ENCODE measurements at regions not wholly inside any gene's neighbourhood (a gene's known extent, or its start where the extent isn't known, plus 50 kb on each side); places are given as distances from the start of the nearest gene placed in this dataset.
A peak's percentile ranks its signal among the peaks of the same experiment; 100 is the strongest.

- ChIA-PET POLR2A (no interaction called here), CTCF (interaction anchor here (1.6 kb wide), 1 partner anchor 154 kb away, joined by 5 read pairs; no protein-coding TSS in a partner anchor)
- Mint-ChIP-seq H3K27me3 (no peaks in the 10 kb centered on the region), H3K4me1 (peaks cover 0 to 7% (median 0%) of the 10 kb centered on the region in 7 donors), H3K27ac (no peak overlapping the region), H3K36me3 (no peaks in the 10 kb centered on the region), H3K9me3 (no peaks in the 10 kb centered on the region), H3K4me3 (no peak overlapping the region)
- Histone ChIP-seq H3K27ac (ENCODE audit: low read depth, low read length) (no peak overlapping the region), H3K9me3 (ENCODE audit: control insufficient read depth in 2 of 3, low read length in 3 of 3) (no peaks in the 10 kb centered on the region), H3K27me3 (ENCODE audit: control insufficient read depth in 2 of 2, insufficient read depth in 2 of 2, low read length in 2 of 2) (no peaks in the 10 kb centered on the region), H3K4me3 (ENCODE audit: low read length) (no peak overlapping the region), H3K36me3 (ENCODE audit: control insufficient read depth in 2 of 3, insufficient read depth in 3 of 3, low read length in 3 of 3) (no peaks in the 10 kb centered on the region), H3K4me1 (ENCODE audit: control insufficient read depth in 2 of 2, insufficient read depth in 2 of 2, low read length in 2 of 2) (no peaks in the 10 kb centered on the region)
- ATAC-seq = no peak
- no peak for DNase-seq
- intact Hi-C loops (cut with micrococcal nuclease) = no loop called here
These were observed 76.6 kb upstream of the OSBPL8 start for GRCh38 chr12:76636121-76636692.

- Histone ChIP-seq H3K4me1 (ENCODE audit: control insufficient read depth in 2 of 2, insufficient read depth in 2 of 2, low read length in 2 of 2) (no peaks in the 10 kb centered on the region), H3K4me3 (ENCODE audit: low read length) (no peak overlapping the region), H3K9me3 (ENCODE audit: control insufficient read depth in 2 of 3, low read length in 3 of 3) (no peaks in the 10 kb centered on the region), H3K27me3 (ENCODE audit: control insufficient read depth in 2 of 2, insufficient read depth in 2 of 2, low read length in 2 of 2) (no peaks in the 10 kb centered on the region), H3K36me3 (ENCODE audit: control insufficient read depth in 2 of 3, insufficient read depth in 3 of 3, low read length in 3 of 3) (no peaks in the 10 kb centered on the region), H3K27ac (ENCODE audit: low read depth, low read length) (no peak overlapping the region)
- Mint-ChIP-seq H3K36me3 (no peaks in the 10 kb centered on the region), H3K4me1 (peaks cover 0 to 7% (median 0%) of the 10 kb centered on the region in 7 donors), H3K27me3 (no peaks in the 10 kb centered on the region), H3K9me3 (no peaks in the 10 kb centered on the region), H3K27ac (no peak overlapping the region), H3K4me3 (no peak overlapping the region)
- ChIA-PET POLR2A (no interaction called here), CTCF (no interaction called here)
- DNase-seq = no peak
- intact Hi-C loops (cut with micrococcal nuclease) = no loop called here
- ATAC-seq = no peak
These were observed 78.2 kb upstream of the OSBPL8 start for GRCh38 chr12:76637807-76638206.

GRCh38 chr12:76639646-76640045, 80.1 kb upstream of the OSBPL8 start:
- Mint-ChIP-seq H3K36me3 (no peaks in the 10 kb centered on the region), H3K9me3 (no peaks in the 10 kb centered on the region), H3K27me3 (no peaks in the 10 kb centered on the region), H3K4me1 (peaks cover 0 to 7% (median 0%) of the 10 kb centered on the region in 7 donors), H3K4me3 (no peak overlapping the region), H3K27ac (no peak overlapping the region)
- ATAC-seq (no peak), DNase-seq (no peak)
- intact Hi-C loops (cut with micrococcal nuclease) = no loop called here
- Histone ChIP-seq H3K4me1 (ENCODE audit: control insufficient read depth in 2 of 2, insufficient read depth in 2 of 2, low read length in 2 of 2) (no peaks in the 10 kb centered on the region), H3K27ac (ENCODE audit: low read depth, low read length) (no peak overlapping the region), H3K4me3 (ENCODE audit: low read length) (no peak overlapping the region), H3K27me3 (ENCODE audit: control insufficient read depth in 2 of 2, insufficient read depth in 2 of 2, low read length in 2 of 2) (no peaks in the 10 kb centered on the region), H3K9me3 (ENCODE audit: control insufficient read depth in 2 of 3, low read length in 3 of 3) (no peaks in the 10 kb centered on the region), H3K36me3 (ENCODE audit: control insufficient read depth in 2 of 3, insufficient read depth in 3 of 3, low read length in 3 of 3) (no peaks in the 10 kb centered on the region)
- POLR2A ChIA-PET = no interaction called here
- CTCF ChIA-PET = interaction anchor here (1.1 kb wide), 1 partner anchor 8 kb away, joined by 3 read pairs; no protein-coding TSS in a partner anchor

- Mint-ChIP-seq H3K4me1 (peaks cover 0 to 6% (median 0%) of the 10 kb centered on the region in 7 donors), H3K9me3 (no peaks in the 10 kb centered on the region), H3K4me3 (no peak overlapping the region), H3K36me3 (no peaks in the 10 kb centered on the region), H3K27ac (no peak overlapping the region), H3K27me3 (peaks cover 0 to 1% (median 0%) of the 10 kb centered on the region in 5 donors)
- ATAC-seq (no peak), DNase-seq (no peak)
- Histone ChIP-seq H3K4me3 (ENCODE audit: low read length) (no peak overlapping the region), H3K27ac (ENCODE audit: low read depth, low read length) (no peak overlapping the region), H3K4me1 (ENCODE audit: control insufficient read depth in 2 of 2, insufficient read depth in 2 of 2, low read length in 2 of 2) (no peaks in the 10 kb centered on the region), H3K36me3 (ENCODE audit: control insufficient read depth in 2 of 3, insufficient read depth in 3 of 3, low read length in 3 of 3) (no peaks in the 10 kb centered on the region), H3K27me3 (ENCODE audit: control insufficient read depth in 2 of 2, insufficient read depth in 2 of 2, low read length in 2 of 2) (no peaks in the 10 kb centered on the region), H3K9me3 (ENCODE audit: control insufficient read depth in 2 of 3, low read length in 3 of 3) (no peaks in the 10 kb centered on the region)
- intact Hi-C loops (cut with micrococcal nuclease) = no loop called here
- ChIA-PET CTCF (no interaction called here), POLR2A (no interaction called here)
These were observed 81.5 kb upstream of the OSBPL8 start for GRCh38 chr12:76641073-76641472.

- Histone ChIP-seq H3K9me3 (ENCODE audit: control insufficient read depth in 2 of 3, low read length in 3 of 3) (no peaks in the 10 kb centered on the region), H3K27ac (ENCODE audit: low read depth, low read length) (no peak overlapping the region), H3K36me3 (ENCODE audit: control insufficient read depth in 2 of 3, insufficient read depth in 3 of 3, low read length in 3 of 3) (no peaks in the 10 kb centered on the region), H3K4me1 (ENCODE audit: control insufficient read depth in 2 of 2, insufficient read depth in 2 of 2, low read length in 2 of 2) (no peaks in the 10 kb centered on the region), H3K4me3 (ENCODE audit: low read length) (no peak overlapping the region), H3K27me3 (ENCODE audit: control insufficient read depth in 2 of 2, insufficient read depth in 2 of 2, low read length in 2 of 2) (no peaks in the 10 kb centered on the region)
- Mint-ChIP-seq H3K27ac (peak overlapping the region in 1 of 9 donors; percentile 13), H3K36me3 (no peaks in the 10 kb centered on the region), H3K4me3 (no peak overlapping the region), H3K4me1 (no peaks in the 10 kb centered on the region), H3K9me3 (no peaks in the 10 kb centered on the region), H3K27me3 (peaks cover 0 to 3% (median 0%) of the 10 kb centered on the region in 5 donors)
- ATAC-seq (no peak), DNase-seq (no peak)
- ChIA-PET POLR2A (no interaction called here), CTCF (no interaction called here)
- intact Hi-C loops (cut with micrococcal nuclease) = no loop called here
These were observed 82.4 kb upstream of the OSBPL8 start for GRCh38 chr12:76641961-76642360.

- CTCF ChIA-PET = interaction anchor here (0.5 kb wide), 1 partner anchor 557 kb away, joined by 3 read pairs; no protein-coding TSS in a partner anchor
- POLR2A ChIA-PET = no interaction called here
- no peak overlapping the region for H3K27ac Mint-ChIP-seq
- ATAC-seq = no peak
- no peaks in the 10 kb centered on the region for H3K4me1 ChIP-seq (ENCODE audit: control insufficient read depth in 2 of 2, insufficient read depth in 2 of 2, low read length in 2 of 2)
- no peaks in the 10 kb centered on the region for H3K9me3 ChIP-seq (ENCODE audit: control insufficient read depth in 2 of 3, low read length in 3 of 3)
- no peaks in the 10 kb centered on the region for H3K36me3 Mint-ChIP-seq
- H3K27ac ChIP-seq (ENCODE audit: low read depth, low read length) = no peak overlapping the region
- no peaks in the 10 kb centered on the region for H3K27me3 ChIP-seq (ENCODE audit: control insufficient read depth in 2 of 2, insufficient read depth in 2 of 2, low read length in 2 of 2)
- H3K4me3 ChIP-seq (ENCODE audit: low read length) = no peak overlapping the region
- no peak for DNase-seq
- intact Hi-C loops (cut with micrococcal nuclease) = no loop called here
- H3K4me3 Mint-ChIP-seq = no peak overlapping the region
- peaks cover 0 to 6% (median 2%) of the 10 kb centered on the region in 5 donors for H3K27me3 Mint-ChIP-seq
- no peaks in the 10 kb centered on the region for H3K4me1 Mint-ChIP-seq
- H3K9me3 Mint-ChIP-seq = no peaks in the 10 kb centered on the region
- no peaks in the 10 kb centered on the region for H3K36me3 ChIP-seq (ENCODE audit: control insufficient read depth in 2 of 3, insufficient read depth in 3 of 3, low read length in 3 of 3)
These were observed 83.9 kb upstream of the OSBPL8 start for GRCh38 chr12:76643438-76643837.

GRCh38 chr12:76644950-76645349, 85.4 kb upstream of the OSBPL8 start:
- ChIA-PET CTCF (no interaction called here), POLR2A (no interaction called here)
- no peaks in the 10 kb centered on the region for H3K36me3 ChIP-seq (ENCODE audit: control insufficient read depth in 2 of 3, insufficient read depth in 3 of 3, low read length in 3 of 3)
- no peak overlapping the region for H3K4me3 ChIP-seq (ENCODE audit: low read length)
- no peak overlapping the region for H3K4me3 Mint-ChIP-seq
- H3K27ac Mint-ChIP-seq = no peak overlapping the region
- no peaks in the 10 kb centered on the region for H3K27me3 ChIP-seq (ENCODE audit: control insufficient read depth in 2 of 2, insufficient read depth in 2 of 2, low read length in 2 of 2)
- no peaks in the 10 kb centered on the region for H3K9me3 Mint-ChIP-seq
- no peaks in the 10 kb centered on the region for H3K36me3 Mint-ChIP-seq
- H3K9me3 ChIP-seq (ENCODE audit: control insufficient read depth in 2 of 3, low read length in 3 of 3) = no peaks in the 10 kb centered on the region
- ATAC-seq (no peak), DNase-seq (no peak)
- intact Hi-C loops (cut with micrococcal nuclease) = no loop called here
- H3K27ac ChIP-seq (ENCODE audit: low read depth, low read length) = no peak overlapping the region
- H3K4me1 ChIP-seq (ENCODE audit: control insufficient read depth in 2 of 2, insufficient read depth in 2 of 2, low read length in 2 of 2) = no peaks in the 10 kb centered on the region
- peaks cover 0 to 9% (median 4%) of the 10 kb centered on the region in 5 donors for H3K27me3 Mint-ChIP-seq
- H3K4me1 Mint-ChIP-seq = no peaks in the 10 kb centered on the region
